Prostate gland (tissue), 2 donors: ENCODE measurements at regions not wholly inside any gene's neighbourhood (a gene's known extent, or its start where the extent isn't known, plus 50 kb on each side); places are given as distances from the start of the nearest gene placed in this dataset.

Experiments used
- POLR2A ChIP-seq: fragments of 450-650 bp; IDR thresholded peaks from one replicate; pipeline ENCODE4 v1.6.1; 2016; ENCODE audit warnings: antibody characterized with exemption, mild to moderate bottlenecking
- POLR2AphosphoS5 ChIP-seq: sonication (generic); formaldehyde crosslinking; IDR thresholded peaks from one replicate; pipeline ENCODE4 v1.6.1; 2017; ENCODE audit warnings: antibody characterized with exemption
- TF ChIP-seq, protein P1 (sequence below), 4 experiments: fragments of 200-600 bp in 2 of 4; fragments of 450-650 bp in 2 of 4; sonication (generic) in 2 of 4; IDR thresholded peaks; 1 replicate in 3 of 4; 2 replicates in 1 of 4; pipeline ENCODE4 v1.5.1; 2016 to 2019; ENCODE audit warnings: antibody characterized with exemption in 4 of 4, mild to moderate bottlenecking in 2 of 4, moderate library complexity in 2 of 4

DNA sequence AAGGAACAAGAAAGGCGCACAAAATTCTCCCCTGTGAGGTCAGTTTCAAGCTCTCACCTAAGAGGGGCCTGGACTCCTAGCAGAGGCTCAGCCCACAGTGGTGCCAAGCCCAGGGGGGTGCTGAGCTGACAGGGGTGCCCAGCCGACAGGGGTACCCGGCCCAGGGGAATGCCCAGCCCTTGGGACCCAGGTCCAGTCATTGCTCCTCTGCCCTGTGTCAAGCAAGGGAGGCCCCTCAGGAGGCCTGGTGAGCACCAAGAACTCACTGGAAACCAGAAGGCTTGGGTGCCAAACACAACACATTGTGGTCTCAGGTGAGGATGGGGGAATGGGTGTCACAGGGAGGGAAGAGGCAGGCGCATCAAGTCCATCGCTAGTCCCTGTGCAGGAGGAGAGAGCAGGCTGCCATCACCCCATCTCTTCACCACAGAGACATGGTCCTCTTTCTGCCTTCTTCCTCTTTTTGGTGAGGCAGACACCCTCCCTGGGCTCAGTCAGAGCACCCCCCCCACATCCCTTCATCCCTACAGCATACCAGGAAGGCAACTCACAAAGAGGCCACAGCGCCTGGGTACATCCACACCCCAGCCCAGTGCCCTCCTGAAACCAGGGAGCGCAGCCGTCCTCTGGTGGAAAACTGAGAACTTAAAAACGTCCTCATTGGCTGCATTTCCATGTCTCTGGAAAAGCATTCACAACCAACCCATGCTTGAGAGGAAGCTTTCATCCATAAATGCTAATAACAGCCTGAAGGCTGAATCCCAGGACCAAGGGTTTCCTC is 111.3 kb downstream of the BANF2 start:
- TF ChIP-seq, protein P1, sequence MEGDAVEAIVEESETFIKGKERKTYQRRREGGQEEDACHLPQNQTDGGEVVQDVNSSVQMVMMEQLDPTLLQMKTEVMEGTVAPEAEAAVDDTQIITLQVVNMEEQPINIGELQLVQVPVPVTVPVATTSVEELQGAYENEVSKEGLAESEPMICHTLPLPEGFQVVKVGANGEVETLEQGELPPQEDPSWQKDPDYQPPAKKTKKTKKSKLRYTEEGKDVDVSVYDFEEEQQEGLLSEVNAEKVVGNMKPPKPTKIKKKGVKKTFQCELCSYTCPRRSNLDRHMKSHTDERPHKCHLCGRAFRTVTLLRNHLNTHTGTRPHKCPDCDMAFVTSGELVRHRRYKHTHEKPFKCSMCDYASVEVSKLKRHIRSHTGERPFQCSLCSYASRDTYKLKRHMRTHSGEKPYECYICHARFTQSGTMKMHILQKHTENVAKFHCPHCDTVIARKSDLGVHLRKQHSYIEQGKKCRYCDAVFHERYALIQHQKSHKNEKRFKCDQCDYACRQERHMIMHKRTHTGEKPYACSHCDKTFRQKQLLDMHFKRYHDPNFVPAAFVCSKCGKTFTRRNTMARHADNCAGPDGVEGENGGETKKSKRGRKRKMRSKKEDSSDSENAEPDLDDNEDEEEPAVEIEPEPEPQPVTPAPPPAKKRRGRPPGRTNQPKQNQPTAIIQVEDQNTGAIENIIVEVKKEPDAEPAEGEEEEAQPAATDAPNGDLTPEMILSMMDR (IDR thresholded peaks at IDR 0.05): no peak
- TF ChIP-seq POLR2AphosphoS5 (no peak), POLR2A (no peak)
